ENCODE measurements at regions not wholly inside any gene's neighbourhood (a gene's known extent, or its start where the extent isn't known, plus 50 kb on each side); places are given as distances from the start of the nearest gene placed in this dataset.

DNA sequence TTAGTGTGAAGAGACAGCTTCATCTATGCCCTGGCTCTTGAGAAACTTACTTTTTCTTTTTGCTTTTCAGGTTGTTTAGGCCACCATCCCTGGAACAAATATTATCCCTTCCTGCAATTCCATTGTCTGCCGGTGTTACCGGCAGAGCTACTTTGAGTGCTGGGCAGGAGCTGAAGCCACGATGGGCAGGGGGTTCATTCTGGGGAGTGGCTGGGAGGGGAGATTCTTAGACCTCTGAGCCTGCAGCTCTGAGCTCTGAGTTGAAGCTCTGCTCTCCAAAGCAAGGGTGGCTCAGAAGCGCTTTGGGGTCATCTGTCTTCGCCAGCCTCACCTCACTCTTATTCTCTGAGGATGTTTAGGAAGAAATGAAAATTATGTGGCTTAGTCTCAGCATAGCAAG is 1066.6 kb upstream of the SLC10A2 start:
- no peak overlapping the region for H3K4me3 ChIP-seq (replicated peaks; ENCODE audit: low read depth, low read length)
- TF ChIP-seq, protein P1, sequence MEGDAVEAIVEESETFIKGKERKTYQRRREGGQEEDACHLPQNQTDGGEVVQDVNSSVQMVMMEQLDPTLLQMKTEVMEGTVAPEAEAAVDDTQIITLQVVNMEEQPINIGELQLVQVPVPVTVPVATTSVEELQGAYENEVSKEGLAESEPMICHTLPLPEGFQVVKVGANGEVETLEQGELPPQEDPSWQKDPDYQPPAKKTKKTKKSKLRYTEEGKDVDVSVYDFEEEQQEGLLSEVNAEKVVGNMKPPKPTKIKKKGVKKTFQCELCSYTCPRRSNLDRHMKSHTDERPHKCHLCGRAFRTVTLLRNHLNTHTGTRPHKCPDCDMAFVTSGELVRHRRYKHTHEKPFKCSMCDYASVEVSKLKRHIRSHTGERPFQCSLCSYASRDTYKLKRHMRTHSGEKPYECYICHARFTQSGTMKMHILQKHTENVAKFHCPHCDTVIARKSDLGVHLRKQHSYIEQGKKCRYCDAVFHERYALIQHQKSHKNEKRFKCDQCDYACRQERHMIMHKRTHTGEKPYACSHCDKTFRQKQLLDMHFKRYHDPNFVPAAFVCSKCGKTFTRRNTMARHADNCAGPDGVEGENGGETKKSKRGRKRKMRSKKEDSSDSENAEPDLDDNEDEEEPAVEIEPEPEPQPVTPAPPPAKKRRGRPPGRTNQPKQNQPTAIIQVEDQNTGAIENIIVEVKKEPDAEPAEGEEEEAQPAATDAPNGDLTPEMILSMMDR (IDR thresholded peaks at IDR 0.05; ENCODE audit: insufficient read depth, low read length, poor library complexity, severe bottlenecking) = no peak
- no peaks in the 10 kb centered on the region for H3K27me3 ChIP-seq (replicated peaks; ENCODE audit: control insufficient read depth, insufficient read depth, low read length)
- DNase-seq (ENCODE audit: extremely low read depth, insufficient read length) = no peak
- H3K36me3 ChIP-seq (ENCODE audit: control insufficient read depth, insufficient read depth, low read length) = no peaks in the 10 kb centered on the region

DNA sequence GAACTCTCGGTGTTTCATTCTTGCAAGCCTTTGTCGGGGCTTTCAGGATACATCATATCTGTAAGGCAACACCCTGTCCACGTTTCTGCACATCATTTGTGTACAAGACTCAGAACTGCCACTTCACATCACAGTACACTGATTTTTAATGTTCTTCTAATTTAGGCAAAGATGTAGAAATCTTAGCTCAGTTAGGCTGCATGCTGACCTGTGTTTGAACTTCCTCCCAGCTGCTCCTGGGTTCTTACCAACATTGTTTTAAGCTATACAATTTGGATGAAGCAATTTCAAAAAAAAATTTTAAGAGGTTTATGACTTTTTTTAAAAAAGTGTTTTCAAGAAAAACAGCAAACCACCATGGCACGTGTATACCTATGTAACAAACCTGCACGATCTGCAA is 1047.9 kb upstream of the SLC10A2 start:
- H3K4me3 ChIP-seq (replicated peaks; ENCODE audit: low read depth, low read length) = no peak overlapping the region
- no peaks in the 10 kb centered on the region for H3K27me3 ChIP-seq (replicated peaks; ENCODE audit: control insufficient read depth, insufficient read depth, low read length)
- DNase-seq (ENCODE audit: extremely low read depth, insufficient read length) = no peak
- TF ChIP-seq, protein P1 (IDR thresholded peaks at IDR 0.05; ENCODE audit: insufficient read depth, low read length, poor library complexity, severe bottlenecking) = no peak
- no peaks in the 10 kb centered on the region for H3K36me3 ChIP-seq (ENCODE audit: control insufficient read depth, insufficient read depth, low read length)

DNA sequence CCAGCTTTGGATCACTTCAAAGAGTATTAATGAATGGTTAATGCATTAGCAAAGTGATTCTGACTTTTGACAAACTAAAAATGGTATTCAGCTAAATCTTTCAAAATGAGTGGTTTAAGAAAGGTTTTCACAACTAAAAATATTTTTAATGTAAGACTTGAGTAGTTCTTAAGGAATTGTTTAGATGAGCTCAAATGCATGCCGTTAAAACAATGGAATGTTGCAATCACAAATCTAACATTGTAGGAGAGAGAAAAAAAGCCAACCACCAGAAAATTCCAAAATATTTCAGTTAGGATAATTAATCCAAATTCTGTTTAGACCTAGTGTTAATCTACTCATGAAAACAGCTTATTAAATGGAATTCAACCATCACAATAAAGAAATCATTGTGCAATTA is 1044.8 kb upstream of the SLC10A2 start:
- TF ChIP-seq, protein P1 (IDR thresholded peaks at IDR 0.05; ENCODE audit: insufficient read depth, low read length, poor library complexity, severe bottlenecking) = no peak
- DNase-seq (ENCODE audit: extremely low read depth, insufficient read length) = no peak
- no peak overlapping the region for H3K4me3 ChIP-seq (replicated peaks; ENCODE audit: low read depth, low read length)
- H3K27me3 ChIP-seq (replicated peaks; ENCODE audit: control insufficient read depth, insufficient read depth, low read length) = no peaks in the 10 kb centered on the region
- H3K36me3 ChIP-seq (ENCODE audit: control insufficient read depth, insufficient read depth, low read length) = no peaks in the 10 kb centered on the region

DNA sequence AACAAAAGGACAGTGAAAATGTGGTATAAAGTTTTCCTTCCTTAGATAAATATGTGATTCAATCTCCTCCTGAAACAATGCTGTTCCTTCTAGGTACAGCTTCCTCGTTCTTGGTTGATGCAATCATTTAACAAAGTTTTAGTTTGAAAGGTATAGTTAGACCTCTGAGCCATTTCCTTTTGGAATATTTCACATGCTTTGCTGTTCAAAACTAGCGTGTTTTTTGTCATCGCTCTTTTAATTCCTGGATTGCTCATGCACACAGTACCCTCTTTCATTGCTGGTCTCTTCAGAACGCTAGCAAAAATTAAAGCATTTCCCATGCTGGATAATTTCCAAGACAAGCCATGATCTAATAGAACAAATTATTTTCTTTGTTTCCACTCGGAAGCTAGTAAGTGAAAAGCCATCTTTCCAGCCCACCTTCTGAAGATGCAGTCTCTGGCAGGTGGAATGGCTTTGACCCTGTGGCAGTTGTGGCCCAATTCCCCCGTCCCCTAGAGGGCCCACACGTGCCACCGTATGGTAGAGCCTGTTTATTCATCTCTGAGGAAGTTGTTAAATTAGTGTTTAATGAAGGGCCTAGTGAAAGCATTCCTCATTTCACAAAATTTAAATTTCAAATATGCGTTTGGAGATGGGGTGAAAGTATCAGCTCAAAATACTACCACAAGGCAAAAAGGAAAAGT is 1040.6 kb upstream of the SLC10A2 start:
- no peak for DNase-seq (ENCODE audit: extremely low read depth, insufficient read length)
- Histone ChIP-seq H3K36me3 (ENCODE audit: control insufficient read depth, insufficient read depth, low read length) (no peaks in the 10 kb centered on the region), H3K27me3 (replicated peaks; ENCODE audit: control insufficient read depth, insufficient read depth, low read length) (no peaks in the 10 kb centered on the region), H3K4me3 (replicated peaks; ENCODE audit: low read depth, low read length) (no peak overlapping the region)
- TF ChIP-seq, protein P1 (IDR thresholded peaks at IDR 0.05; ENCODE audit: insufficient read depth, low read length, poor library complexity, severe bottlenecking) = no peak

DNA sequence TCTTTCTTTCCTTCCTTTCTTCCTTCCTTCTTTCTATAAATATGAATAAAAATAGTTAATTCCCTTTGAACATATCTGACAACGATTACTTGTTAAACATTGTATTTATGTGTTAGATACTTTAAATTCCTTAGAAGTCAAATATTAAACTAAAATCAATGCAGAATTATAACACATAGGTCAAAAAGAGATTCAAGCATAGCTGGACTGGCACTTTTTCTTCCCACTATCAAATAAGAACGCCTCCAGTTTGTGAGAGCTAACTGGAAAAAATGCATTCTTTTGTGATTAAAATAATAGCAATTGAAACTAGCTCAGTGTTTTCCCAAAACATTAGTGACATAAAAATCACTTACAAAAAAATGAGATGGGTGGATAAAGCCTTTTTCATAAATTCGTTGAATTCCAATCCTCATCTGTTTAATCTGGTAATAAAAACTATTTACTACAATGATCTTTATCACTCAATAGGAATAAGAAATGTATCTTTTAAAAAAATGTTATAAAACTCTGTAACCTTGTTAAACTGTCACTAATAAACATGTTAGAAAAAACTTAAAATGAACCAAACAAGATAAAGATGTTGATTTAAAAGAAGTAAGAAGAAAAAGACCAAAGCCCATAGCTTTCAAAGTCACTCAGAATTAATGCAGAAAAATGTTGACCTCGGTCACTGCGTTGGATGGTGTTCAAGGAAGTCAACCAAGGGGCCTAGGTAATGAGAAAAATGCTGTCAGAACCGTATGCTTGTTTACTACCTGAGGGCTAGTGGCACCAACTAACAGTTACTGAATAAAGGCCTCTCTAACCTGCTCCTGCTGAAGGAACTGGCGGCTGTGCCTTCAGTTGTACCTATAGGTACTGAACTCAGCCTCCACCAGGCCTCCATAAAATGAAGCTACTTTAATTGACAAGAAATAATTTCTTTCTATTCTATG is 1039.5 kb upstream of the SLC10A2 start:
- Histone ChIP-seq H3K36me3 (ENCODE audit: control insufficient read depth, insufficient read depth, low read length) (no peaks in the 10 kb centered on the region), H3K27me3 (replicated peaks; ENCODE audit: control insufficient read depth, insufficient read depth, low read length) (no peaks in the 10 kb centered on the region), H3K4me3 (replicated peaks; ENCODE audit: low read depth, low read length) (no peak overlapping the region)
- no peak for DNase-seq (ENCODE audit: extremely low read depth, insufficient read length)
- TF ChIP-seq, protein P1 (IDR thresholded peaks at IDR 0.05; ENCODE audit: insufficient read depth, low read length, poor library complexity, severe bottlenecking) = no peak
